Activated naive CD8-positive, alpha-beta T cell treated with anti-CD3 and anti-CD28 coated beads, Interleukin-2, amount 10 ng/mL, durations not matched to agents 7 days and 5 days (primary cell): ENCODE measurements at regions not wholly inside any gene's neighbourhood (a gene's known extent, or its start where the extent isn't known, plus 50 kb on each side); places are given as distances from the start of the nearest gene placed in this dataset.

Source experiments
- ATAC-seq: fragments of 150-1000 bp; cut with Tn5 transposase; one replicate; pipeline ENCODE4 v1.10.0; 2021; ENCODE audit warnings: low read depth, moderate library complexity
- POLR2A ChIA-PET: fragments of 350-600 bp; sonication (Branson Sonifier 250); formaldehyde crosslinking; loops from one replicate; lab custom pipeline; 2021; ENCODE audit warnings: antibody characterized with exemption; lab: Charles Lee
- DNase-seq: peaks from one replicate; pipeline ENCODE4 v3.0.0; 2021
- H3K27ac Mint-ChIP-seq: one replicate; pipeline ENCODE4 v1.8.0; 2022; ENCODE audit warnings: mild to moderate bottlenecking, mixed read lengths
- H3K27me3 Mint-ChIP-seq: one replicate; pipeline ENCODE4 v1.8.0; 2022; ENCODE audit warnings: mild to moderate bottlenecking, moderate library complexity, mixed read lengths
- H3K36me3 Mint-ChIP-seq: one replicate; pipeline ENCODE4 v1.8.0; 2021; ENCODE audit warnings: mild to moderate bottlenecking, mixed read lengths
- H3K4me1 Mint-ChIP-seq: one replicate; pipeline ENCODE4 v1.8.0; 2021; ENCODE audit warnings: mixed read lengths
- H3K4me3 Mint-ChIP-seq: one replicate; pipeline ENCODE4 v1.8.0; 2022; ENCODE audit warnings: mild to moderate bottlenecking, moderate library complexity, mixed read lengths
- H3K9me3 Mint-ChIP-seq: one replicate; pipeline ENCODE4 v1.8.0; 2021; ENCODE audit warnings: mixed read lengths

DNA sequence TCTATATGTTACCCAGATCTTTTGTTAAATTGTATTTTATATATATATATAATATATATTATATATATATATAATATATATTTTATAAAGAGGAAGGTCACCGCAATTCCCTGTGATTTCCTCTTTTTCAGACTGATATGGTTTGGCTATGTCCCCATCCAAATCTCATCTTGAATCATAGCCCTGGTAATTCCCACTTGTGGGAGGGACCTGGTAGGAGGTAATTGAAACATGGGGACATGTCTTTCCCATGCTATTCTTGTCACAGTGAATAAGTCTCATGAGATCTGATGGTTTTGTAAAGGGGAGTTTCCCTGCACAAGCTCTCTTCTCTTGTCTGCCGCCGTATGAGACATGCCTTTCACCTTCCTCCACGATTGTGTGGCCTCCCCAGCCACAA is 157.6 kb downstream of the RAB38 start:
- DNase-seq: no peak
- ATAC-seq: no peak
- H3K27ac Mint-ChIP-seq: no peak overlapping the region
- H3K4me1 Mint-ChIP-seq: no peaks in the 10 kb centered on the region
- no peaks in the 10 kb centered on the region for H3K9me3 Mint-ChIP-seq
- peaks cover 1% of the 10 kb centered on the region for H3K27me3 Mint-ChIP-seq
- POLR2A ChIA-PET: no interaction called here
- no peak overlapping the region for H3K4me3 Mint-ChIP-seq
- no peaks in the 10 kb centered on the region for H3K36me3 Mint-ChIP-seq

DNA sequence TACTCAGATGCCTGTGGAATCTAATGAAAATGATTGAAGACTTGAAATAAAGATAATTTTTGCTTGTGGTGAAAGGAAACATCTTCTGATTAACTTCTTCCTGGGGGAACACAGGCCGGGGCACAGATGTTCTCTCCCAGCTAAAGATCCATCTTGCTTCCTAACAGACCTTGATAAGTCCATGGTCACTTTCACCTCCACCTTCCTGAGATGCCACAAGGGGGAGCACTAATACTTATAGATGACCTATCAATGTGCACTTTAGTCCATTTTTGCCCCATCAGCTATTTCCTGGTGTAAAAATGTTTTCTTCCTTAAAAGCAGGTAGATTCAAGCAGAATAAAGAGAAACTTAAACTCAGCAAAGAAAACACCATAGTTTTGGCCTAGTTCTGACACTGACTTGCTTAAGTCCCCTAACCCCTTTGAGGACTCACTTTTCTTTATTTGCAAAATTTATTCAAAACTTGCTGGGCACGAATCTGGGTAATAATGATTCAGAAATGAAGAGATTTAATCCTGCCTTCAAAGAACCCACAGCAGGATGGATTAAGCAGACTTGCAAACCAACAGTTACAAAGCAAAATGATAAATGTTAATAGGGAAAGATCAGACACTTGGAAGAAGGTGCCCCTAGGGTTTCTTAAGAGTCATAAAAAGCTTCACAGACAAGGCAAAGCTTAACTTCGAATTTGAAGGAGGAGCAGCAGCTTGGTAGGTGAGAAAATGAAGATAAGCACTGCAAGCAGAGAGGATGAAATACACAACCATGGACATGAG is 158.7 kb downstream of the RAB38 start:
- DNase-seq (no peak), ATAC-seq (no peak)
- Mint-ChIP-seq H3K9me3 (no peaks in the 10 kb centered on the region), H3K4me3 (no peak overlapping the region), H3K36me3 (no peaks in the 10 kb centered on the region), H3K27me3 (no peaks in the 10 kb centered on the region), H3K27ac (no peak overlapping the region), H3K4me1 (no peaks in the 10 kb centered on the region)
- POLR2A ChIA-PET: no interaction called here

DNA sequence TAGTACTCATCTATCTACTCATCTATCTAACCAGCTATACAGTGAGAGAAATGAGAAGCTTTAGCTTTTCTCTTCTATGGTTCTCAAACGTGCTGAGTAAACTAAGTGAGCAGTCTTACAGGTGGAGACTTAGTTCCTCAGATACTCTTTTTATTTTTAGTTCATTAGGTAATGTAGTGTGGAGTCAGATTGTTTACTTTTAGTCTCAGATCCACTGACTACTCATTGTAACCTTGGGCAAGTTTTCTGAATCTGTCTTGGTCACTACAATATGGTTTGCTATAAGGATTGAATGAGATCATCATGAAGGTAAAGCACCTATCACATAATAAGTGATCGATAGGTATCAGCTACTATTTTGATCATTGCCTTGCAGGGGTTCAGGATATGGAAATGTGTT is 160.1 kb downstream of the RAB38 start:
- H3K9me3 Mint-ChIP-seq: no peaks in the 10 kb centered on the region
- DNase-seq: no peak
- H3K27me3 Mint-ChIP-seq: no peaks in the 10 kb centered on the region
- no peak overlapping the region for H3K27ac Mint-ChIP-seq
- no peaks in the 10 kb centered on the region for H3K36me3 Mint-ChIP-seq
- POLR2A ChIA-PET: no interaction called here
- no peak for ATAC-seq
- no peak overlapping the region for H3K4me3 Mint-ChIP-seq
- no peaks in the 10 kb centered on the region for H3K4me1 Mint-ChIP-seq

DNA sequence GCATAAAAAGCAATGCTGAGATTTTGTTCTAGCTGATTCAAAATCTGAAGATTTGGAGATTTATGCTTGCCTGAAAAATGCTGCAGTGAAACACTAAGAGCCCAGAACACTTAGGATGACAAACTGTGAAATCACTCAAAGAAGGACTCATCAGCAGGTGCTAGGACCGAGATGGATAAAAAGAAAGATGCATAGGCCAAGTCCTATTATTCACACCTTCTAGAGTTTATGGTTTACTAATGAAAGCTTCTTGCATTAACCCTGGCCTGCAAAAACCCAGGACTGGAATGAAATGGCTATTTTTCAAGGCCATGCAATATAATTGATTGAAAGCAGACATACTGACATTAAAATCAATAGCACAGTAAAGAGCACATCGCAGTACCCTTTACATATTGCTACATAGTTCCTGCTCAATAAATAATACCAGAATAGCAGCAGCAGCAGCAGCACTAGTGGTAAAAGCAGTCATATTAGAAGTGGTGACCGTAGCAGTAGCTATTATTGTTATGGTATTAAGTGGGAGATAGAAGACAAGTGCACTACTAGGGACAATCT is 161.7 kb downstream of the RAB38 start:
- Mint-ChIP-seq H3K36me3 (no peaks in the 10 kb centered on the region), H3K4me1 (no peaks in the 10 kb centered on the region), H3K9me3 (no peaks in the 10 kb centered on the region), H3K27ac (no peak overlapping the region), H3K27me3 (no peaks in the 10 kb centered on the region), H3K4me3 (no peak overlapping the region)
- POLR2A ChIA-PET: no interaction called here
- ATAC-seq (no peak), DNase-seq (no peak)

DNA sequence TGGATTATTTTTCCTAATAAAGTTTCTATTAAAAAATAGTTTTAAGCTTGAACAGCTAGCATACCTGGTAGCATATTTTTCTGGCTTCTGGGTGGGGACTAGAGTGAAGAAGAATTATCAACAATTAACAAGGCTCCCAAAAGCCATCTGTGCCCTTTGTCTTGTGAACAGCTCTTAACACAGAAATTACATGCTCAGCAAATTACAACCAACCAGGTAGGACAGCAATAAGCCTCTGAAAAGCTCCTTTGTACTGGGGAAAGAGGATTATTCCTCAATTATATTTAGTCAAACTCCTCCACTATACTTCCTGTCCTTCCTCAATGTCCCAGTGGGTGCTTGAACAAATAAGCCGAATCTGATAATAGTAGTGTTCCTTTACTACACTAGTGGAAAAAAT is 162.8 kb downstream of the RAB38 start:
- ATAC-seq: no peak
- no peak overlapping the region for H3K4me3 Mint-ChIP-seq
- H3K4me1 Mint-ChIP-seq: no peaks in the 10 kb centered on the region
- no peaks in the 10 kb centered on the region for H3K9me3 Mint-ChIP-seq
- H3K27me3 Mint-ChIP-seq: no peaks in the 10 kb centered on the region
- POLR2A ChIA-PET: no interaction called here
- H3K27ac Mint-ChIP-seq: no peak overlapping the region
- DNase-seq: no peak
- no peaks in the 10 kb centered on the region for H3K36me3 Mint-ChIP-seq

DNA sequence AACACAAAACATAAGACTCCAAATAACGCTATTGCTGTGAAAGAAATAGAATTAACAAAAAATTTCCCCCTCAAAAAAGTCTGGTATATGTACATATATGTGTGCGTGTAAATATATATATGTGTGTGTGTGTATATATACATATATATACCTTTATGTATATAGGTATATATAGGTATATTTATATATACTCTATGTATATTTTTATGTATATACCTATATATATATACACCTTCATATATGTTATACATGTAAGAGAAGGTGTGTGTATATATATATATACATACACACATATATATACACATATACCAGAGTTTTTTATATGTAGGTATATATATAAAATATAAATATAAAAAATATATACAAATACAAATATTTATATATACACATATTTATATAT is 199.2 kb downstream of the RAB38 start:
- Mint-ChIP-seq H3K9me3 (no peaks in the 10 kb centered on the region), H3K4me1 (no peaks in the 10 kb centered on the region), H3K27ac (no peak overlapping the region), H3K4me3 (no peak overlapping the region), H3K27me3 (peaks cover 2% of the 10 kb centered on the region), H3K36me3 (no peaks in the 10 kb centered on the region)
- POLR2A ChIA-PET: no interaction called here
- ATAC-seq: peak; percentile 33
- no peak for DNase-seq

DNA sequence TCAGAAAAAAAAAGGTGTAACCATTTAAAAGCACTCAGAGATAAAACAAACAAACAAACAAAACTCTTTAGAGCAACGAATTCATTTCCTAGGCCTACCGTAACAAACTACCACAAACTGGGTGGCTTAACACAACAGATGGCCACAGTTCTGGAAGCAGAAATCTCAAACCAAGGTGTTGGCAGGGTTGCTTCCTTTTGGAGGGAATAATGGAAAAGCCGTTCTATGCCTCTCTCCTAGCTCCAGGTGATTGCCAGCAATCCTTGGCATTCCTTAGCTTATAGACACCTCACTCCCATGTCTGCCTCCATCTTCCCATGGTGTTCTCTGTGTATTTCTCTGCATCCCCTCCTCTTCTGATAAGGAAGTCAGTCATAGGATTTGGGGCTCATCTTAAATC is 200.4 kb downstream of the RAB38 start:
- no peak for ATAC-seq
- Mint-ChIP-seq H3K36me3 (no peaks in the 10 kb centered on the region), H3K27me3 (peaks cover 2% of the 10 kb centered on the region), H3K4me1 (no peaks in the 10 kb centered on the region), H3K9me3 (no peaks in the 10 kb centered on the region), H3K27ac (no peak overlapping the region), H3K4me3 (no peak overlapping the region)
- POLR2A ChIA-PET: no interaction called here
- no peak for DNase-seq

DNA sequence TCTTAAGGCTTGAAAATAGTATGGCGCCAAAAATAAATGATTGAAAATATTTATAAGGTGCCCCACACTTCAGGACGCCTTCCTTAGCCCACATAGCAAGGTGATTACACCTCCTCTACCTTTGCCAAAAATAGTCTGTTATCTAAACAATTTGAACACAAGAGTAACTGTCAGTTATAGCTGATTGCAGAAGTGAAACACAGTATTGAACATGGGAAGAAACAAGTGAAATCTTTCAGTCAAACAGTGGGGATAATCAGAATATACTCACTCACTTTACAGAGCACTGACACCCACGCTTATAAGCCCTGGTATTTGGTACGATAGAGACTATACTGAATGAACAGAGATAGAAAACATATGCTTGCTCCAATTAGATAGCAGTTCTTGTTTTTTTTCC is 203.1 kb downstream of the RAB38 start:
- ATAC-seq: no peak
- H3K4me3 Mint-ChIP-seq: no peak overlapping the region
- H3K9me3 Mint-ChIP-seq: no peaks in the 10 kb centered on the region
- POLR2A ChIA-PET: no interaction called here
- H3K36me3 Mint-ChIP-seq: no peaks in the 10 kb centered on the region
- H3K27ac Mint-ChIP-seq: no peak overlapping the region
- DNase-seq: no peak
- peaks cover 2% of the 10 kb centered on the region for H3K27me3 Mint-ChIP-seq
- no peaks in the 10 kb centered on the region for H3K4me1 Mint-ChIP-seq

DNA sequence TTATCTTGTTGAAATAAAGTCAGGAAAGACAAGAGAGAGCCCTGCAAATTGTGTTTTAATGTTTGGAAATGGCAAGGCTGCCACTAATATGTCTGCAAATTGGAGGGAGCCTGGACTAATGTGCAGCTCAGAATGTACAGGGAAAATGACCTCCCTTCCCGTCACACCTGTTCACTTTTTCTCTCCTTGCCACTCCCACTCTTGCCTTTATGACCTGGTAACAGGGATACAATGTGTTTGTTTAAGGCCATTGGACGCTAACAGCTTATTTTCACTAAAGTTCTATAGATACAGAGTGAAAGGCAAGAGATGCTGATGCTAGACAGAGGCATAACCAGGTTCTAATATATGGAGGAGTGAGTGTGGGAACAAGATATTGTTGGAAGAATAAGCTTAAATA is 203.9 kb downstream of the RAB38 start:
- Mint-ChIP-seq H3K9me3 (no peaks in the 10 kb centered on the region), H3K27me3 (peaks cover 2% of the 10 kb centered on the region), H3K4me3 (no peak overlapping the region), H3K27ac (no peak overlapping the region), H3K36me3 (no peaks in the 10 kb centered on the region), H3K4me1 (no peaks in the 10 kb centered on the region)
- POLR2A ChIA-PET: no interaction called here
- DNase-seq: no peak
- ATAC-seq: no peak

DNA sequence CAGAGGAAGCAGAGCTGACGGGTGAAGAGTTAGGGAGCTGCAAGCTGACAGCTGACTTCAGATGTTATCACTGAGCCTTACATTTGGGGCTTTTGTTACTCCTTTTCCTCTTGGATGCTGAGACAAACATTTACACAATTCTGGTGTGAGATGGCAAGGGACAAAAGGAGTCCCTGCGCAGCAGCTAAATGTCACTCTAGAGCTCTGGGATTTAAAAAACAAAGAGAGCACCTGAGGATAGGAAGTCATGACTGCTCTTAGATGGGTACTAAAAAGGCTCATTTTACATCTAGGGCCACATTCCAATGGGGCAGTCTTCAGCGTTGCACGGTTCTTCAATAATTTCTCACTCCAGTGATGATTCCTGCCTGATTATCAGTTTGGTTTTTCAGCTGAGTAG is 204.5 kb downstream of the RAB38 start:
- POLR2A ChIA-PET: no interaction called here
- H3K4me3 Mint-ChIP-seq: no peak overlapping the region

DNA sequence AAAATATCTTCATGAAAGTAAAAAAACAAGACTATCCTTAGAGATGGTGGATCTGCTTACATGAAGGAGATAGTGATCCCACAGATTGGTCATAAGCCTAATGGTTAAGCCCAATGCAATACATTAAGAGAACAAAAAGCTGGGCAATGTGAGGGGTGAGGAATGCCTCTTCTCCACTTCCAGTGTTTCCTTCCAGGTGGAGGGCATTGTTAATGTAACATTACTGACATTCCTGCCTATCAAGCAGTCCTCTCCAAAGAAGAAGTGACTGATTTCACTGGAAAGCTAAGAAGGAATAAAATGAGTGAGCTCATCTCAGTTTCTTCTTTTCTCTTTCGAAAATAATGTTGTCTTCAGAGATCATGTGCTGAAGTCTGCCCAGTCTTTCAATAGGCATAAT is 207.8 kb downstream of the RAB38 start:
- Mint-ChIP-seq H3K27ac (no peak overlapping the region), H3K27me3 (peaks cover 5% of the 10 kb centered on the region), H3K4me3 (no peak overlapping the region), H3K36me3 (no peaks in the 10 kb centered on the region), H3K9me3 (no peaks in the 10 kb centered on the region), H3K4me1 (no peaks in the 10 kb centered on the region)
- no peak for ATAC-seq
- no peak for DNase-seq
- POLR2A ChIA-PET: no interaction called here

More for the DNA sequence above, 204.5 kb downstream of the RAB38 start:
- Mint-ChIP-seq H3K9me3 (no peaks in the 10 kb centered on the region), H3K36me3 (no peaks in the 10 kb centered on the region), H3K27me3 (peaks cover 2% of the 10 kb centered on the region), H3K27ac (no peak overlapping the region), H3K4me1 (no peaks in the 10 kb centered on the region)
- ATAC-seq (no peak), DNase-seq (no peak)

DNA sequence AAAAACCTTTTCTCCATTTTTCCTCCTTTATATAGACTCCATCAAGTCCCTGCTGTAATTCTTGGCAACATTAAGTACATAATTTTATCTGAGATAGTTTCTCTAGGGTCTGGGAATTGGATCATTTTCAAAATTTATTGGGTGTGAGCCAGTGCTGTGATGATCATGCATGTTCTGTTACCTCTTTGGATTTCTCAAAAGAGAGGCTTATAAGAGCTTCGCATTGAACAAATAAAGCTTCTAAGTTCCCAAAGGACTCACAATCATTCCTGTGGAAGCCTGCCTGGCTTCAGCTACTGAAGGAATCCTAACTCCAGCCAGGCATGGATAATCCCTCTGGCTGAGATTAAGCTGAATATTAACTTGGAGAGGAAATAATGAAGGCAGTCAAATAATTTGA is 208.5 kb downstream of the RAB38 start:
- Mint-ChIP-seq H3K4me1 (no peaks in the 10 kb centered on the region), H3K27me3 (peaks cover 3% of the 10 kb centered on the region), H3K36me3 (no peaks in the 10 kb centered on the region), H3K9me3 (no peaks in the 10 kb centered on the region), H3K4me3 (no peak overlapping the region), H3K27ac (no peak overlapping the region)
- no peak for DNase-seq
- no peak for ATAC-seq
- POLR2A ChIA-PET: no interaction called here

DNA sequence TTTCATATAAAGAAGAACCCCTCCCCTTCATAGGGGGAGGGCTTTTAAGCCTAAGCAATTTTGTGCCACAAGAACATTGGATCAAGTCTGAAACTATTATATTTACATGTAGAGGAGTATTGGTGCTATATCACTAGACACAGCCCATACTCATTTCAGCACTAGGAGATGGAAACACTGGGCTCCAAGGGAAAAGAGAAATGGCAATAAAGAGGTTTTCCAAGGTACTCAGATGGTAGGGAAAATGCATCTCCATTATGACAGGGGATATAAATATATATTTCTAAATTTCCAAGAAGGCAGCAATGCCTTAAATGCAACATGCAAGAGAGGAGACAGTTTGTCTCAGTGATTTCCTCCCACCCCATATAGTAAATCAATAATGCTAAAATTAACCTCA is 209.0 kb downstream of the RAB38 start:
- Mint-ChIP-seq H3K27ac (no peak overlapping the region), H3K9me3 (no peaks in the 10 kb centered on the region), H3K4me1 (no peaks in the 10 kb centered on the region), H3K36me3 (no peaks in the 10 kb centered on the region), H3K4me3 (no peak overlapping the region), H3K27me3 (peaks cover 3% of the 10 kb centered on the region)
- POLR2A ChIA-PET: no interaction called here
- DNase-seq: no peak
- ATAC-seq: no peak

DNA sequence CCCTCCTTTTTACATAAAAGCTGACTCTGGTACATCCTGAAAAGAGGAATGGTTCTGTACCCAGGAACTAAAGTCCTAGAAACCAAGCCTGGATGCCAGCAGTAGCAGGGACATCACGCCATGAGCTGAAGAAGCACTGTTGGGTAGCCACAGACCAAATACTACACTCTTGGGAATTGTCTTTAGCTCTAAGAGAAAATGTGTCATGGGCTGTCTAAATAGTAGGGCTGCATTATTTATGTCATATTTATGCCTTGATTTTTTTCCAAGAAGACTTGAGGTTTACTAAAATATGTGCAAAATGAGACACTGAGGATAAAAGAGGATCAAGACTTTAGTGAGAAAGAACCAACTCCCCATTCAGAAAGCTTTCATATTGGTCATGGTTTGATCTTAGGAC is 213.6 kb downstream of the RAB38 start:
- Mint-ChIP-seq H3K27ac (no peak overlapping the region), H3K9me3 (no peaks in the 10 kb centered on the region), H3K4me1 (no peaks in the 10 kb centered on the region), H3K4me3 (no peak overlapping the region), H3K36me3 (no peaks in the 10 kb centered on the region), H3K27me3 (peaks cover 3% of the 10 kb centered on the region)
- POLR2A ChIA-PET: no interaction called here
- ATAC-seq: no peak
- DNase-seq: no peak
